A673 (cell line): ENCODE measurements at regions not wholly inside any gene's neighbourhood (a gene's known extent, or its start where the extent isn't known, plus 50 kb on each side); places are given as distances from the start of the nearest gene placed in this dataset.

ENCODE experiments used
- BruUV-seq: library from RNA; stranded (reverse); fragments of 400-500 nt; replicated peaks from 2 replicates; lab custom pipeline; 2021; lab: Mats Ljungman, UMichigan
- CTCF ChIA-PET: fragments of 300-600 bp; sonication (Branson Sonifier 250); formaldehyde crosslinking; loops from one replicate; lab custom pipeline; 2022; ENCODE audit warnings: antibody characterized with exemption; lab: Charles Lee
- POLR2A ChIA-PET: fragments of 300-600 bp; sonication (Branson Sonifier 250); formaldehyde crosslinking; loops from one replicate; lab custom pipeline; 2022; ENCODE audit warnings: antibody characterized with exemption; ENCODE audit not compliant: low non-redundant PET; lab: Charles Lee
- DNase-seq: peaks from one replicate; pipeline ENCODE4 v3.0.0-alpha.2; 2015; ENCODE audit warnings: low spot score
- H3K27ac ChIP-seq: fragments of 200-600 bp; sonication (generic); 2 replicates; pipeline ENCODE4 v1.5.1; 2016; ENCODE audit warnings: mixed run types, low read depth, mild to moderate bottlenecking, mixed read lengths, antibody characterized with exemption, low read length; ENCODE audit not compliant: poor library complexity, severe bottlenecking
- H3K27me3 ChIP-seq: fragments of 200-600 bp; sonication (generic); replicated peaks from 2 replicates; pipeline ENCODE4 v1.6.1; 2017; ENCODE audit warnings: mixed run types, low read depth, mild to moderate bottlenecking, mixed read lengths, antibody characterized with exemption, low read length; ENCODE audit not compliant: insufficient read depth, poor library complexity
- H3K36me3 ChIP-seq: fragments of 200-600 bp; sonication (generic); 2 replicates; pipeline ENCODE4 v1.6.1; 2016; ENCODE audit warnings: mixed run types, mild to moderate bottlenecking, mixed read lengths, antibody characterized with exemption, low read length; ENCODE audit not compliant: insufficient read depth, poor library complexity, severe bottlenecking
- H3K4me1 ChIP-seq: fragments of 200-600 bp; sonication (generic); 2 replicates; pipeline ENCODE4 v1.6.1; 2017; ENCODE audit warnings: mixed run types, mild to moderate bottlenecking, mixed read lengths, antibody characterized with exemption, low read length; ENCODE audit not compliant: insufficient read depth, poor library complexity, severe bottlenecking
- H3K4me3 ChIP-seq: fragments of 200-600 bp; sonication (generic); 2 replicates; pipeline ENCODE4 v1.5.1; 2016; ENCODE audit warnings: low read depth, mixed run types, mild to moderate bottlenecking, mixed read lengths, low read length; ENCODE audit not compliant: poor library complexity, severe bottlenecking
- H3K9me3 ChIP-seq: fragments of 200-600 bp; sonication (generic); 2 replicates; pipeline ENCODE4 v1.6.1; 2016; ENCODE audit warnings: mixed run types, low read depth, mild to moderate bottlenecking, mixed read lengths, antibody characterized with exemption, low read length; ENCODE audit not compliant: poor library complexity, severe bottlenecking
- EZH2 ChIP-seq: fragments of 200-600 bp; sonication (generic); IDR thresholded peaks from 2 replicates; pipeline ENCODE4 v1.6.1; 2017; ENCODE audit warnings: borderline replicate concordance, low read depth, mild to moderate bottlenecking, mixed read lengths, antibody characterized with exemption, low read length; ENCODE audit not compliant: poor library complexity, severe bottlenecking
- intact Hi-C: fragments of 100-400 bp; cut with micrococcal nuclease; formaldehyde crosslinking; loops from one replicate; pipeline ENCODE4 v1.10.0; 2022; ENCODE audit not compliant: unreplicated experiment
- TF ChIP-seq, protein P1 (sequence below): fragments of 300-800, 200-600 bp; sonication (generic); conservative IDR thresholded peaks from 2 replicates; pipeline ENCODE4 v1.5.1; 2017; ENCODE audit warnings: low read depth, mild to moderate bottlenecking, antibody characterized with exemption, low read length, moderate library complexity, mixed read lengths

DNA sequence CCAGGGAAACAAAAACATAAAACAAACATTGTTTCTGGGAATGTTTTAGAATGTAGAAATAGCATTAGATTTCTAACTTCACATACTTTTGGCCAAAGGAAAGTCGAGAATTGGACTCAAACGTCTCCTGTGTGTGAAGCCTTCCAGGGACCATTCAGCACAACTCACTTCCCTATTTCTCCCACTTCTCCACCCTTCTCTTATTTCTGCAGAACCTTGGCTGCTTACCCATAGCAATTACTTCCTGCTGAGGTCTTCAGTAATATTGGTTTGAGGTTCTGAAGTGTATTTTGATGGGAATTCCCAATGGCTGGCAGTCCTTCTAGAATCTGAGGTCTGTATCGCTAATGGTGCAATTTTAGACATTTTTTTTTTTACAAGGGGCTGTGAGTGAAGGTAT lies 158.3 kb upstream of the SNX19 start:
- no peaks in the 10 kb centered on the region for H3K4me1 ChIP-seq
- peaks cover 40% of the 10 kb centered on the region for H3K27me3 ChIP-seq
- no peak overlapping the region for H3K4me3 ChIP-seq
- intact Hi-C loops: no loop called here
- no peaks in the 10 kb centered on the region for H3K36me3 ChIP-seq
- ChIA-PET POLR2A (no interaction called here), CTCF (no interaction called here)
- DNase-seq: no peak
- H3K9me3 ChIP-seq: no peaks in the 10 kb centered on the region
- TF ChIP-seq, protein P1, sequence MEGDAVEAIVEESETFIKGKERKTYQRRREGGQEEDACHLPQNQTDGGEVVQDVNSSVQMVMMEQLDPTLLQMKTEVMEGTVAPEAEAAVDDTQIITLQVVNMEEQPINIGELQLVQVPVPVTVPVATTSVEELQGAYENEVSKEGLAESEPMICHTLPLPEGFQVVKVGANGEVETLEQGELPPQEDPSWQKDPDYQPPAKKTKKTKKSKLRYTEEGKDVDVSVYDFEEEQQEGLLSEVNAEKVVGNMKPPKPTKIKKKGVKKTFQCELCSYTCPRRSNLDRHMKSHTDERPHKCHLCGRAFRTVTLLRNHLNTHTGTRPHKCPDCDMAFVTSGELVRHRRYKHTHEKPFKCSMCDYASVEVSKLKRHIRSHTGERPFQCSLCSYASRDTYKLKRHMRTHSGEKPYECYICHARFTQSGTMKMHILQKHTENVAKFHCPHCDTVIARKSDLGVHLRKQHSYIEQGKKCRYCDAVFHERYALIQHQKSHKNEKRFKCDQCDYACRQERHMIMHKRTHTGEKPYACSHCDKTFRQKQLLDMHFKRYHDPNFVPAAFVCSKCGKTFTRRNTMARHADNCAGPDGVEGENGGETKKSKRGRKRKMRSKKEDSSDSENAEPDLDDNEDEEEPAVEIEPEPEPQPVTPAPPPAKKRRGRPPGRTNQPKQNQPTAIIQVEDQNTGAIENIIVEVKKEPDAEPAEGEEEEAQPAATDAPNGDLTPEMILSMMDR: no peak
- no peak for TF ChIP-seq EZH2
- BruUV-seq: no TSS peak
- H3K27ac ChIP-seq: no peak overlapping the region

DNA sequence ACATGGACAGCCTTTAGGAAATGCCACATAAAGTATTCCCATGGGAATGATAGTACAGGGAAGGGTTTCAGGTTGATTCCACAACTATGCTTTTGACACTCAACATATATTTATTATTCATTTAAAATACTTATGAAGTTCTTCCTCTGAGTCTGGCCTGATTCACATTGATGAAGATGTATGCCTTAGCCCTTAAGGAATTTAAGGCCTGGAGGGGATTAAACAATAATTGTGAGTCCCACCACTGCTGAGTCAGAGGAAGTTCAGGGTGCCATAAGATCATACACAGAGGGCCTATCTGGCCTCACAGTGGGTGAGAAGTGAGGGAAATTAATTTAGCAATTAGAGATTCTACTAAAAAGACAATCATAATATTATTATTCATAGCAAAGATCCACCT lies 161.1 kb upstream of the SNX19 start:
- intact Hi-C loops: no loop called here
- H3K27ac ChIP-seq: no peak overlapping the region
- ChIA-PET CTCF (no interaction called here), POLR2A (no interaction called here)
- TF ChIP-seq, protein P1: no peak
- TF ChIP-seq EZH2: no peak
- H3K9me3 ChIP-seq: no peaks in the 10 kb centered on the region
- no peaks in the 10 kb centered on the region for H3K36me3 ChIP-seq
- peaks cover 35% of the 10 kb centered on the region for H3K27me3 ChIP-seq
- H3K4me1 ChIP-seq: no peaks in the 10 kb centered on the region
- no TSS peak for BruUV-seq
- DNase-seq: no peak
- no peak overlapping the region for H3K4me3 ChIP-seq

DNA sequence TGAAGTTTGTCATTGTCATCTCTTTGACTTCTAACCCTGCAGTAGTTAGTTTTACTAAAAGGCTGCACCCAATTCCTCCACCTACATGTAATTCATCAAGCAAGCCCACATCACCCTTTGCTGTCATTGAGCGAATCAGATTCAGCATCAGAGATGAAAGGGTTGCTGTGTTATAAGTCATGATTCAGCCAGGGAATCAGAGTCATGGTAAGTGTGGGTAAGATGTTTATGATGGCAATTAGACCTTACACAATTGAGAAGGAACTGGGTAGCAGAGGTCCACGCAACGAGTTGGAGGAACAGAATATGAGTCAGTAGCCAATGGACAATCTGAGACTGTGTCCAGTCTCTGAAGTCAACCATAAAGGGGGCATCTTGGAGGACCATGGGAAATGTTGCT lies 162.8 kb upstream of the SNX19 start:
- no peak for DNase-seq
- no peak overlapping the region for H3K27ac ChIP-seq
- ChIA-PET POLR2A (no interaction called here), CTCF (no interaction called here)
- H3K4me1 ChIP-seq: no peaks in the 10 kb centered on the region
- H3K36me3 ChIP-seq: no peaks in the 10 kb centered on the region
- H3K9me3 ChIP-seq: no peaks in the 10 kb centered on the region
- no peak overlapping the region for H3K4me3 ChIP-seq
- peaks cover 35% of the 10 kb centered on the region for H3K27me3 ChIP-seq
- BruUV-seq: no TSS peak
- intact Hi-C loops: no loop called here
- TF ChIP-seq, protein P1: no peak
- no peak for TF ChIP-seq EZH2
